K562 (cell line): ENCODE measurements at regions not wholly inside any gene's neighbourhood (a gene's known extent, or its start where the extent isn't known, plus 50 kb on each side); places are given as distances from the start of the nearest gene placed in this dataset.
A peak's percentile ranks its signal among the peaks of the same experiment; 100 is the strongest.

ENCODE experiments used
- ATAC-seq: fragments of 200-7000 bp; cut with Tn5 transposase; 3 replicates; pipeline ENCODE4 v1.9.1; 2020; ENCODE audit warnings: moderate library complexity
- BruUV-seq: library from RNA; stranded (reverse); fragments of 400-500 nt; replicated peaks from 2 replicates; lab custom pipeline; 2021; lab: Mats Ljungman, UMichigan
- CTCF ChIA-PET: fragments of 300-600 bp; formaldehyde crosslinking; extraction: SDS; loops from one replicate; lab custom pipeline; 2021; ENCODE audit warnings: low intra/inter-chr PET ratio; lab: Yijun Ruan, JAX
- POLR2A ChIA-PET: fragments of 300-600, 350-650 bp; sonication (Branson Sonifier 250); formaldehyde crosslinking; extraction: SDS; loops from one replicate; lab custom pipeline; 2021; ENCODE audit warnings: antibody characterized with exemption, inconsistent platforms; lab: Yijun Ruan, JAX
- DNase-seq, 4 experiments: peaks; one replicate each; pipeline versions ENCODE4 v3.0.0 to v3.0.0-alpha.2; 2011 to 2018; ENCODE audit warnings: low spot score in 3 of 4, mixed read lengths in 3 of 4; ENCODE audit errors: extremely low read depth in 1 of 4
- FAIRE-seq: peaks from 2 replicates; lab custom pipeline; 2011; peaks lifted over from hg19 to GRCh38; lab: Jason Lieb, UNC
- H2AFZ ChIP-seq: 2 replicates; pipeline ENCODE4 v1.6.0; 2011; ENCODE audit warnings: low read depth, low read length, control low read depth, inconsistent platforms
- H3K27ac ChIP-seq: fragments of 200-600 bp; 3 replicates; pipeline ENCODE4 v1.8.0; 2011; ENCODE audit warnings: low read depth, mild to moderate bottlenecking, control low read depth, inconsistent platforms, low read length, moderate library complexity, mixed read lengths; ENCODE audit errors: extremely low read depth
- H3K27me3 ChIP-seq, 2 experiments: fragments of 300-600 bp in 1 of 2; 2 replicates in 1 of 2; 3 replicates in 1 of 2; pipeline versions ENCODE4 v1.6.0 to v1.8.0; 2011; ENCODE audit warnings: inconsistent platforms in 2 of 2, low read length in 2 of 2, mild to moderate bottlenecking in 1 of 2, mixed read lengths in 1 of 2, moderate library complexity in 1 of 2; ENCODE audit not compliant: control insufficient read depth in 2 of 2, insufficient read depth in 2 of 2
- H3K36me3 ChIP-seq: fragments of 300-600 bp; 3 replicates; pipeline ENCODE4 v1.8.0; 2011; ENCODE audit warnings: mild to moderate bottlenecking, low read length, inconsistent platforms; ENCODE audit not compliant: control insufficient read depth, insufficient read depth
- H3K4me1 ChIP-seq, 2 experiments: fragments of 200-600 bp in 1 of 2; replicated peaks in 1 of 2; 2 replicates in 1 of 2; 3 replicates in 1 of 2; pipeline versions ENCODE4 v1.5.1 to v1.8.0; 2011; ENCODE audit warnings: inconsistent platforms in 2 of 2, low read length in 2 of 2, mild to moderate bottlenecking in 1 of 2, mixed read lengths in 1 of 2, moderate library complexity in 1 of 2; ENCODE audit not compliant: control insufficient read depth in 2 of 2, insufficient read depth in 2 of 2
- H3K4me2 ChIP-seq: 2 replicates; pipeline ENCODE4 v1.6.1; 2011; ENCODE audit warnings: low read length, control low read depth, inconsistent platforms, mixed read lengths; ENCODE audit not compliant: insufficient read depth
- H3K4me3 ChIP-seq: fragments of 200-600 bp; sonication (generic), shearing (Covaris generic); 2 replicates; pipeline ENCODE4 v1.5.1; 2016; ENCODE audit warnings: control low read depth, inconsistent platforms
- H3K79me2 ChIP-seq: fragments of 200-600 bp; 3 replicates; pipeline ENCODE4 v1.8.0; 2011; ENCODE audit warnings: low read length, inconsistent platforms; ENCODE audit not compliant: control insufficient read depth, insufficient read depth
- H3K9ac ChIP-seq, 2 experiments: 2 replicates each; pipeline versions ENCODE4 v1.6.0 to v1.6.1; 2011; ENCODE audit warnings: low read depth in 2 of 2, low read length in 2 of 2, control low read depth in 1 of 2, inconsistent platforms in 1 of 2, mild to moderate bottlenecking in 1 of 2, mixed read lengths in 1 of 2; ENCODE audit not compliant: insufficient read depth in 1 of 2
- H3K9me1 ChIP-seq: one replicate; pipeline ENCODE4 v1.6.0; 2011; ENCODE audit warnings: inconsistent platforms, mild to moderate bottlenecking, low read length, moderate library complexity; ENCODE audit not compliant: control insufficient read depth, insufficient read depth
- H3K9me3 ChIP-seq: replicated peaks from 2 replicates; pipeline ENCODE4 v1.5.1; 2011; ENCODE audit warnings: low read depth, low read length, inconsistent platforms; ENCODE audit not compliant: control insufficient read depth, insufficient read depth
- H4K20me1 ChIP-seq: replicated peaks from 2 replicates; pipeline ENCODE4 v1.6.1; 2011; ENCODE audit warnings: low read length, inconsistent platforms, mixed read lengths; ENCODE audit not compliant: control insufficient read depth, insufficient read depth
- ELF1 ChIP-seq: fragments of 200-800 bp; sonication (Bioruptor generic); IDR thresholded peaks from 2 replicates; pipeline ENCODE4 v1.6.1; 2016; ENCODE audit warnings: missing genetic modification characterization, missing compliant biosample characterization
- SPI1 ChIP-seq: IDR thresholded peaks from 2 replicates; pipeline ENCODE4 v1.6.1; 2011; ENCODE audit warnings: low read depth, low read length, control low read depth, borderline replicate concordance
- WGBS: fragments of 100-300 bp; shearing (Covaris generic); methylation state at CpG from one replicate; pipeline ENCODE4 v1.1.6; 2016; ENCODE audit warnings: low coverage, mixed read lengths; ENCODE audit not compliant: insufficient coverage; ENCODE audit errors: missing lambda C conversion rate; 5-methylcytosine and 5-hydroxymethylcytosine counted together
- in situ Hi-C: fragments of 300-500 bp; cut with MboI; formaldehyde crosslinking; loops from 4 replicates; pipeline ENCODE4 v1.15.0; 2018; ENCODE audit warnings: inconsistent platforms, mixed read lengths
- intact Hi-C: fragments of 100-400 bp; cut with micrococcal nuclease; formaldehyde crosslinking; loops from 2 replicates; pipeline ENCODE4 v1.14.2; 2022
- TF ChIP-seq, protein P1 (sequence below): fragments of 450-650 bp; formaldehyde crosslinking; IDR thresholded peaks from 2 replicates; pipeline ENCODE4 v1.4.0; 2020; ENCODE audit warnings: mild to moderate bottlenecking, moderate library complexity

DNA sequence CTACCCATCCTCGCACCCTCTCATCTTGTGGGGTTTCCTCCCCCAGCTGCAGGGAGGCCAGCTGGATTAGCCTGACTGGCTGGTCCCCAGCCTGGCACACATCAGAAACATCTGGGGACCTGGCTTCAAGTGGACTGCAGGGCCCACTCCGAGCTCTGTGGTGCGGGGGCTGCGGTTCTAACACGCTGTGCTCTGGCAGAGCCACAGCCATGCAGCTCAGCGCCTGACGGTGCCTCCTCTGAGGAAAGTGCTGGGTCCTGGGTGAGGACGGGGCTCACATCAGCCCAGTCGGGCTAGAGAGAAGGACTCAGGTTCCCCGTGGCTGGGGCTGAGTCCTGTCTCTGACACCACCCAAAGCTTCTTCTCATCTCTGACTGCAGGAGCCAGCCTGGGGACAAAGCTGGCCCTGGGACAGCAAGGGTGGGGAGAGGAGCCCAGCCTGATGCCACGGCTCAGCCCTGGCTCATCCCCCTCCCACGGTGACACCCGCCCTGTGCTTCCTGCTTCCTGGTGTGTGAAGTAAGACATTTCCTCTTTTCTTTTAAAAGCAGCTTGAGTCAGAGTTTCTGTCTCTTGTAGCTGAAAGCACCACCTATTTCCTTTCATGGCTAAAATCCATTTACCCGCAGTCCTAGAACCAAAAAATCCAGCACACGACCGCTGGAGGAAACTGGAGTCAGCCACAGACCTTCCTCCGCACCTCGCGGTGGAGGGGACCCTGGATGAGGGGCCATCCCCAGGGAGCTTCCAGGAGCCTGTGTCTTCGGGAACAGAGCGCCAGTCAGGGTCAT is 127.4 kb upstream of the AFDN start:
- peaks cover 48 to 61% of the 10 kb centered on the region in 2 experiments for H3K27me3 ChIP-seq
- H3K9me1 ChIP-seq, result no peaks in the 10 kb centered on the region
- no peak overlapping the region for H3K4me2 ChIP-seq
- H3K4me1 ChIP-seq, result peaks cover 0 to 8% of the 10 kb centered on the region in 2 experiments; a peak in 2 of 5 replicates
- no peak for FAIRE-seq
- TF ChIP-seq, protein P1, sequence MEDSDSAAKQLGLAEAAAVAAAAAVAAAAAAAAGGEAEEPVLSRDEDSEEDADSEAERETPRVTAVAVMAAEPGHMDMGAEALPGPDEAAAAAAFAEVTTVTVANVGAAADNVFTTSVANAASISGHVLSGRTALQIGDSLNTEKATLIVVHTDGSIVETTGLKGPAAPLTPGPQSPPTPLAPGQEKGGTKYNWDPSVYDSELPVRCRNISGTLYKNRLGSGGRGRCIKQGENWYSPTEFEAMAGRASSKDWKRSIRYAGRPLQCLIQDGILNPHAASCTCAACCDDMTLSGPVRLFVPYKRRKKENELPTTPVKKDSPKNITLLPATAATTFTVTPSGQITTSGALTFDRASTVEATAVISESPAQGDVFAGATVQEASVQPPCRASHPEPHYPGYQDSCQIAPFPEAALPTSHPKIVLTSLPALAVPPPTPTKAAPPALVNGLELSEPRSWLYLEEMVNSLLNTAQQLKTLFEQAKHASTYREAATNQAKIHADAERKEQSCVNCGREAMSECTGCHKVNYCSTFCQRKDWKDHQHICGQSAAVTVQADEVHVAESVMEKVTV (CRISPR knock-in tag), result no peak
- TF ChIP-seq SPI1 (peak; percentile 39; the same call in 1 of the 2 replicates), ELF1 (peak; percentile 36; the same call in 1 of the 2 replicates)
- TF ChIP-seq, all 486 proteins: peak for 2
- no peak overlapping the region for H3K27ac ChIP-seq
- ChIA-PET POLR2A (interaction anchor here (0.8 to 1.2 kb wide), 3 partner anchors 9 to 292 kb away, joined by 3 read pairs; no protein-coding TSS in a partner anchor), CTCF (no interaction called here)
- WGBS, result 1% methylated on average over 19 of the region's 21 CpGs
- ATAC-seq (peak; percentile 13; the same call in 1 of the 3 replicates), DNase-seq (no peak)
- H3K9me3 ChIP-seq, result no peaks in the 10 kb centered on the region
- no peak overlapping the region for H3K4me3 ChIP-seq
- H4K20me1 ChIP-seq, result peaks cover 3% of the 10 kb centered on the region; the same call in 1 of the 2 replicates
- H3K9ac ChIP-seq, result no peak overlapping the region
- intact Hi-C loops, result no loop called here
- no TSS peak for BruUV-seq
- H3K79me2 ChIP-seq, result no peaks in the 10 kb centered on the region
- no peaks in the 10 kb centered on the region for H3K36me3 ChIP-seq
- in situ Hi-C loops, result no loop called here
- no peak overlapping the region for H2AFZ ChIP-seq
